ENCODE measurements at regions not wholly inside any gene's neighbourhood (a gene's known extent, or its start where the extent isn't known, plus 50 kb on each side); places are given as distances from the start of the nearest gene placed in this dataset.

DNA sequence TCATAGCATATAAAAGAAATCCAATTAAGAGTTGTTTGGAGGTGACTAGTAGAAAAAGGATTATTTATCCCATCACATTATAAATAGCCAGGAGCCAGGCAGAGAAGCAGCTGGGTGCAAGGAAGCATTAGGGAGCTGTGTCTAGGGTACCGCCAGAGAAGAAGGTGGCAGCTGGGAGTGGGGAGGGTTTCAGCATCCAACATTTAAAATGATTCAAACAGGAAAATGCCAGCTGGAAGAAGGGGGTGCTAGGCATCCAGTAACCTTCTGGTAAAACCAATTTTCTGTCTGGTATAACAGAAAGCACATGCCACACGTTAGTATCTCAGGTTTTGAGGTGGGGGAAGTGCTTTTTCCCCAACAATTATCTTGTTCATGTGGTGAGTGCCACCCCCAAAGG, 452.4 kb downstream of the ZEB2 start (continued):
- no peak for TF ChIP-seq ZNF318 (IDR thresholded peaks at IDR 0.05; ENCODE audit: borderline replicate concordance in 1 of 2, low read depth in 1 of 2)

DNA sequence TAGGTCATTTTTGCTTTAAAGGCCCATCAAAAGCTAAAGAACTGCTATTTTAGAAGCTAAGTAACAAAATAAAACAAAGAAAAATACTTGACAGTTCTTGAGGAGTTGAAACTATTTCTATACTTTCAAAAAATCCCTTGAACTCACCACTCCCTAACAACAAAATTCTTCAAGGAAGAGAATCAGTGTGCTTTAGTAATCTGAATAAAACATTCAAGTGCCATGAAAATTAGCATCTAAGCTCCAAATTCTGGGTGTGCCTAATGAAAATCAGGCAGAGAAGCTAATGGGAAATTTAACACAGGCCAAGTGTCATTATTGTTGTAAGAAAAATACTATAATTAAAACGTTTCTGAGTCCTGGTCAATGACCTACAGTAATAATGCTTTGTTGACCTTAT, 456.3 kb downstream of the ZEB2 start:
- Histone ChIP-seq H3K4me1 (replicated peaks in 1 of 2; ENCODE audit: control insufficient read depth in 2 of 2, insufficient read depth in 2 of 2, low read length in 2 of 2) (no peaks in the 10 kb centered on the region), H3K4me2 (ENCODE audit: insufficient read depth, low read length) (no peak overlapping the region), H4K20me1 (replicated peaks; ENCODE audit: control insufficient read depth, insufficient read depth, low read length) (no peaks in the 10 kb centered on the region), H3K9me1 (ENCODE audit: control insufficient read depth, insufficient read depth, low read length) (no peaks in the 10 kb centered on the region), H3K9ac (ENCODE audit: insufficient read depth in 1 of 2, low read depth in 2 of 2, low read length in 2 of 2) (no peak overlapping the region), H3K27ac (ENCODE audit: extremely low read depth, low read depth, low read length) (no peak overlapping the region), H3K4me3 (no peak overlapping the region), H3K36me3 (ENCODE audit: control insufficient read depth, insufficient read depth, low read length) (no peaks in the 10 kb centered on the region), H2AFZ (ENCODE audit: low read depth, low read length) (no peak overlapping the region), H3K79me2 (ENCODE audit: control insufficient read depth, insufficient read depth, low read length) (no peaks in the 10 kb centered on the region), H3K9me3 (replicated peaks; ENCODE audit: control insufficient read depth, insufficient read depth, low read depth, low read length) (no peaks in the 10 kb centered on the region), H3K27me3 (ENCODE audit: control insufficient read depth in 2 of 2, insufficient read depth in 2 of 2, low read length in 2 of 2) (no peaks in the 10 kb centered on the region)
- FAIRE-seq: no peak
- no TSS peak for BruUV-seq (replicated peaks)
- CTCF ChIA-PET (ENCODE audit: low intra/inter-chr PET ratio): no interaction called here
- 0% methylated on average over 1 of the region's 1 CpG for WGBS (ENCODE audit: insufficient coverage, low coverage, missing lambda C conversion rate)
- intact Hi-C loops (cut with micrococcal nuclease): no loop called here
- POLR2A ChIA-PET: no interaction called here
- no peak for ATAC-seq
- TF ChIP-seq, protein P1, sequence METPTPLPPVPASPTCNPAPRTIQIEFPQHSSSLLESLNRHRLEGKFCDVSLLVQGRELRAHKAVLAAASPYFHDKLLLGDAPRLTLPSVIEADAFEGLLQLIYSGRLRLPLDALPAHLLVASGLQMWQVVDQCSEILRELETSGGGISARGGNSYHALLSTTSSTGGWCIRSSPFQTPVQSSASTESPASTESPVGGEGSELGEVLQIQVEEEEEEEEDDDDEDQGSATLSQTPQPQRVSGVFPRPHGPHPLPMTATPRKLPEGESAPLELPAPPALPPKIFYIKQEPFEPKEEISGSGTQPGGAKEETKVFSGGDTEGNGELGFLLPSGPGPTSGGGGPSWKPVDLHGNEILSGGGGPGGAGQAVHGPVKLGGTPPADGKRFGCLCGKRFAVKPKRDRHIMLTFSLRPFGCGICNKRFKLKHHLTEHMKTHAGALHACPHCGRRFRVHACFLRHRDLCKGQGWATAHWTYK (CRISPR knock-in tag; IDR thresholded peaks at IDR 0.05): no peak
- TF ChIP-seq, protein P2, sequence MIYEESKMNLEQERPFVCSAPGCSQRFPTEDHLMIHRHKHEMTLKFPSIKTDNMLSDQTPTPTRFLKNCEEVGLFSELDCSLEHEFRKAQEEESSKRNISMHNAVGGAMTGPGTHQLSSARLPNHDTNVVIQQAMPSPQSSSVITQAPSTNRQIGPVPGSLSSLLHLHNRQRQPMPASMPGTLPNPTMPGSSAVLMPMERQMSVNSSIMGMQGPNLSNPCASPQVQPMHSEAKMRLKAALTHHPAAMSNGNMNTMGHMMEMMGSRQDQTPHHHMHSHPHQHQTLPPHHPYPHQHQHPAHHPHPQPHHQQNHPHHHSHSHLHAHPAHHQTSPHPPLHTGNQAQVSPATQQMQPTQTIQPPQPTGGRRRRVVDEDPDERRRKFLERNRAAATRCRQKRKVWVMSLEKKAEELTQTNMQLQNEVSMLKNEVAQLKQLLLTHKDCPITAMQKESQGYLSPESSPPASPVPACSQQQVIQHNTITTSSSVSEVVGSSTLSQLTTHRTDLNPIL (CRISPR knock-in tag; IDR thresholded peaks at IDR 0.05): no peak
- no peak for TF ChIP-seq TAF15 (IDR thresholded peaks at IDR 0.05; ENCODE audit: low read depth, low read length)
- DNase-seq (ENCODE audit: extremely low read depth in 1 of 4, low spot score in 3 of 4): no peak
- in situ Hi-C loops (cut with MboI): no loop called here
